Mesendoderm (in vitro differentiated cells): ENCODE measurements at regions not wholly inside any gene's neighbourhood (a gene's known extent, or its start where the extent isn't known, plus 50 kb on each side); places are given as distances from the start of the nearest gene placed in this dataset.

ENCODE experiments used
- DNase-seq: peaks from one replicate; pipeline ENCODE4 v3.0.0; 2013
- H2AK5ac ChIP-seq: 2 replicates; pipeline ENCODE4 v1.6.1; 2013; ENCODE audit warnings: low read length, inconsistent platforms
- H2BK120ac ChIP-seq: 2 replicates; pipeline ENCODE4 v1.6.1; 2013; ENCODE audit warnings: low read depth, mild to moderate bottlenecking, low read length, moderate library complexity, mixed read lengths
- H2BK15ac ChIP-seq: replicated peaks from 2 replicates; pipeline ENCODE4 v1.6.1; 2013; ENCODE audit warnings: low read depth, mild to moderate bottlenecking, moderate library complexity
- H2BK5ac ChIP-seq: 2 replicates; pipeline ENCODE4 v1.6.1; 2013; ENCODE audit warnings: low read length, inconsistent platforms
- H3K18ac ChIP-seq: 2 replicates; pipeline ENCODE4 v1.6.1; 2013; ENCODE audit warnings: mild to moderate bottlenecking, low read length, mixed read lengths
- H3K23ac ChIP-seq: one replicate; pipeline ENCODE4 v1.6.1; 2013; ENCODE audit warnings: low read length
- H3K27ac ChIP-seq: 2 replicates; pipeline ENCODE4 v1.5.1; 2013; ENCODE audit warnings: low read depth, mild to moderate bottlenecking, inconsistent platforms, low read length, moderate library complexity
- H3K27me3 ChIP-seq: 2 replicates; pipeline ENCODE4 v1.6.1; 2013; ENCODE audit warnings: low read length, control low read depth, mild to moderate bottlenecking, inconsistent platforms; ENCODE audit not compliant: insufficient read depth, poor library complexity
- H3K36me3 ChIP-seq: 2 replicates; pipeline ENCODE4 v1.6.1; 2013; ENCODE audit warnings: low read length, inconsistent platforms; ENCODE audit not compliant: control insufficient read depth, insufficient read depth
- H3K4ac ChIP-seq: one replicate; pipeline ENCODE4 v1.6.1; 2013; ENCODE audit warnings: low read depth, mild to moderate bottlenecking, low read length, moderate library complexity
- H3K4me1 ChIP-seq: 2 replicates; pipeline ENCODE4 v1.6.1; 2013; ENCODE audit warnings: low read depth, low read length, inconsistent platforms; ENCODE audit not compliant: control insufficient read depth
- H3K4me2 ChIP-seq: 2 replicates; pipeline ENCODE4 v1.6.1; 2013; ENCODE audit warnings: low read length
- H3K4me3 ChIP-seq: 2 replicates; pipeline ENCODE4 v1.5.1; 2013; ENCODE audit warnings: mild to moderate bottlenecking, low read length
- H3K56ac ChIP-seq: one replicate; pipeline ENCODE4 v1.6.1; 2013; ENCODE audit warnings: low read length
- H3K79me1 ChIP-seq: 2 replicates; pipeline ENCODE4 v1.6.1; 2013; ENCODE audit warnings: low read length, inconsistent platforms
- H3K79me2 ChIP-seq: 2 replicates; pipeline ENCODE4 v1.6.1; 2013; ENCODE audit warnings: mild to moderate bottlenecking, low read length; ENCODE audit not compliant: control insufficient read depth, insufficient read depth
- H3K9ac ChIP-seq: 2 replicates; pipeline ENCODE4 v1.6.1; 2013; ENCODE audit warnings: low read length, inconsistent platforms
- H4K5ac ChIP-seq: one replicate; pipeline ENCODE4 v1.6.1; 2013; ENCODE audit warnings: low read length
- H4K8ac ChIP-seq: one replicate; pipeline ENCODE4 v1.6.1; 2013; ENCODE audit warnings: low read depth, mild to moderate bottlenecking, control low read depth, low read length, moderate library complexity
- WGBS: extraction: QIAGEN DNeasy Blood & Tissue Kit; methylation state at CpG from one replicate; pipeline ENCODE4 v1.1.7; 2013; ENCODE audit warnings: low lambda C conversion rate, missing lambda C conversion rate; ENCODE audit not compliant: insufficient coverage; ENCODE audit errors: extremely low coverage; 5-methylcytosine and 5-hydroxymethylcytosine counted together

DNA sequence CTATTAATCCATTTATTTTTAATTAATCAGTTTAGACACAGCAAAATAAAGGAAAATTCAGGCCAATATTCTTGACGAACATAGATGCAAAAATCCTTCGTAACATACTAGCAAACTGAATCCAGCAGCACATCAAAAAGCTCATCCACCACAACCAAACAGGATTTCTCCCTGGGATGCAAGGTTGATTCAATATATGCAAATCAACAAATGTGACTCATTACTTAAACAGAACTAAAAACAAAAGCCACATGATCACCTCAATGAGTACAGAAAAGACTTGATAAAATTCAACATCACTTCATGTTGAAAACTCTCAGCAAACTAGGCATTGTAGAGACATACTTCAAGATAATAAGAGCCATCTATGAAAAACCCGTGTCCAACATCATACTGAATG lies 364.1 kb upstream of the THBS1 start:
- Histone ChIP-seq H3K27ac (no peak overlapping the region), H3K4me2 (no peak overlapping the region), H3K9ac (no peak overlapping the region), H3K79me2 (no peaks in the 10 kb centered on the region), H2BK120ac (no peak overlapping the region), H2AK5ac (no peak overlapping the region), H3K79me1 (no peaks in the 10 kb centered on the region), H3K4ac (no peak overlapping the region), H3K4me3 (no peak overlapping the region), H4K5ac (no peak overlapping the region), H4K8ac (no peak overlapping the region), H2BK15ac (no peak overlapping the region), H2BK5ac (no peak overlapping the region), H3K23ac (no peak overlapping the region), H3K36me3 (no peaks in the 10 kb centered on the region), H3K27me3 (no peaks in the 10 kb centered on the region), H3K18ac (no peak overlapping the region), H3K4me1 (no peaks in the 10 kb centered on the region), H3K56ac (no peak overlapping the region)
- no CpG with 5 or more reads among the region's 3 CpGs for WGBS
- no peak for DNase-seq

DNA sequence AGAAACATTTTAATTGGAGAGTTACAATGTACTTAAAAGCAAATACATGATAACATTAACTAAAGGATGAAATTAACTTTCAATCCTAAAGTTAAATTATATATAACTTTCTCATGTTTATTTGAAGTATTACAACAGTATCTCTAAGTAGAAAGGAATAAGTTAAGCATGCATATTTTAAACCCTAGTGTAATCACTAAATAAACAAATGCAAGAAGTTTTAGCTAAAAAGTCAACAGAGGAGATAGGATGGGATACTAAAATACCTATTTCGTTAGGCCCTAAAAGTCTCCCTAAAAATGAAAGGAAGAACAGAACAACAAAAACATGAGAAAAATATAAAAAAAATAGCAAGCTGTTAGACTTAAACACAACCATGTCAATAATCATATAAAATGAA lies 361.3 kb upstream of the THBS1 start:
- H3K4me1 ChIP-seq: no peaks in the 10 kb centered on the region
- no peaks in the 10 kb centered on the region for H3K27me3 ChIP-seq
- no peak overlapping the region for H4K8ac ChIP-seq
- WGBS: no CpG with 5 or more reads among the region's 1 CpG
- H2BK120ac ChIP-seq: no peak overlapping the region
- H3K36me3 ChIP-seq: no peaks in the 10 kb centered on the region
- H2AK5ac ChIP-seq: no peak overlapping the region
- H3K56ac ChIP-seq: no peak overlapping the region
- no peak overlapping the region for H3K4me3 ChIP-seq
- no peak overlapping the region for H3K18ac ChIP-seq
- H2BK15ac ChIP-seq: no peak overlapping the region
- H3K27ac ChIP-seq: no peak overlapping the region
- no peak overlapping the region for H4K5ac ChIP-seq
- H3K9ac ChIP-seq: no peak overlapping the region
- H3K79me2 ChIP-seq: no peaks in the 10 kb centered on the region
- no peak overlapping the region for H3K4ac ChIP-seq
- DNase-seq: no peak
- no peaks in the 10 kb centered on the region for H3K79me1 ChIP-seq
- no peak overlapping the region for H3K23ac ChIP-seq
- no peak overlapping the region for H3K4me2 ChIP-seq
- no peak overlapping the region for H2BK5ac ChIP-seq

DNA sequence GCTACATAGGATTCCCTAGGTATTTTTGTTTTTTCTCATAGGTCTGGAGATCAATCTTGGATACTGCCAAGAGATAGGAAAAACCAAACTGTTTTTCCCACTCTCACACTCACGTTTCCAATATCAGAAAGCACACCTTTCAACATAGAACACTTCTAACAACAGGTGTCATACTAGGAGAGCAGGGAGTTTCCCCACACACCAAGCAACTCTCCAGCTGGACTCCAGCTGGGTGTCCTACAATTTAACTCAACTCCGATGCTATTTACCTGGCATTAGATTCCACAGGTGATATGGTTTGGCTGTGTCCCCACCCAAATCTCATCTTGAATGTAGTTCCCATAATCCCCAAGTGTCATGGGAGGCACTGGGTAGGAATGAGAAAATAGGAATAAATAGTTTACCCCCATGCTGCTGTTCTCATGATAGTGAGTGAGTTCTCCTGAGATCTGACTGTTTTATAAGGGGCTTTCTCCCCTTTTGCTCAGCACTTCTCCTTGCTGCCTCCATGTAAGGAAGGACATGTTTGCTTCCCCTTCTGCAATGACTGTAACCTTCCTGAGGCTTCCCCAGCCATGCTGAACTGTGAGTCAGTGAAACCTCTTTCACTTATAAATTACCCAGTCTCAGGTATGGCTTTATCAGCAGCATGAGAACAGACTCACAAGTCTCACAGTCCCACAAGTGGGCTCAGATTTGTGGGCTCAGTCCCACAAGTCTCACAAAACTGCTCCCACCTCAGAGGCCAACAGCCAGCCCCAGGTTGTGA lies 354.5 kb upstream of the THBS1 start:
- Histone ChIP-seq H3K4ac (no peak overlapping the region), H3K18ac (no peak overlapping the region), H3K4me1 (peaks cover 2% of the 10 kb centered on the region), H4K8ac (no peak overlapping the region), H2AK5ac (no peak overlapping the region), H3K27ac (no peak overlapping the region), H3K27me3 (no peaks in the 10 kb centered on the region), H3K4me3 (no peak overlapping the region), H3K9ac (no peak overlapping the region), H2BK5ac (no peak overlapping the region), H3K79me1 (no peaks in the 10 kb centered on the region), H3K23ac (no peak overlapping the region), H2BK15ac (no peak overlapping the region), H2BK120ac (no peak overlapping the region), H3K79me2 (no peaks in the 10 kb centered on the region), H3K4me2 (no peak overlapping the region), H3K36me3 (no peaks in the 10 kb centered on the region), H3K56ac (no peak overlapping the region), H4K5ac (no peak overlapping the region)
- WGBS: no CpG with 5 or more reads among the region's 2 CpGs
- DNase-seq: no peak

- Histone ChIP-seq H3K79me2 (no peaks in the 10 kb centered on the region), H3K23ac (no peak overlapping the region), H4K8ac (no peak overlapping the region), H3K9ac (no peak overlapping the region), H2BK120ac (no peak overlapping the region), H3K27me3 (no peaks in the 10 kb centered on the region), H3K4me1 (peaks cover 2% of the 10 kb centered on the region), H3K56ac (no peak overlapping the region), H3K4me2 (no peak overlapping the region), H2AK5ac (no peak overlapping the region), H2BK15ac (no peak overlapping the region), H3K4me3 (no peak overlapping the region), H3K79me1 (no peaks in the 10 kb centered on the region), H3K4ac (no peak overlapping the region), H2BK5ac (no peak overlapping the region), H3K18ac (no peak overlapping the region), H3K27ac (no peak overlapping the region), H3K36me3 (no peaks in the 10 kb centered on the region), H4K5ac (no peak overlapping the region)
- no peak for DNase-seq
- no CpG with 5 or more reads among the region's 1 CpG for WGBS
Observed at GRCh38 chr15:39227001-39227400, 353.9 kb upstream of the THBS1 start.

DNA sequence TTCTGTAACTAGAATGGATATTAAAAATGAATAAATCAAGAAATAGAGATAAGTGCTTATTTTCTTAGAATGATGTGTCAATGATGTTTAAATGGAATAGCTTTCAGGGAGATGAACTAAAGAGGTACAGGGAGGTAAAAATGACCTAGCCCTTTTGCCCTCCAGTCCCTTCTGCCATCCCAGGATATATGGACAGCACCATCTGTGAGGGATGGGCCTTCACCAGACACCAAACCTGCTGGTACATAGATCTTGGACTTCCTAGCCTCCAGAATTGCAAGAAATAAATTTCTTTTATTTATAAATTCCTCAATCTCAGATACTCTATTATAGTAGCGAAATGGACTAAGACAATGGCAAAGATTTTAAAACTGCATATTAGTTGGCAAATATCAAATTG lies 352.0 kb upstream of the THBS1 start:
- WGBS: no CpG with 5 or more reads among the region's 1 CpG
- Histone ChIP-seq H2BK120ac (no peak overlapping the region), H3K79me1 (no peaks in the 10 kb centered on the region), H3K4me2 (no peak overlapping the region), H2BK15ac (no peak overlapping the region), H3K56ac (no peak overlapping the region), H3K18ac (no peak overlapping the region), H3K27me3 (no peaks in the 10 kb centered on the region), H3K36me3 (no peaks in the 10 kb centered on the region), H3K4me3 (no peak overlapping the region), H3K27ac (no peak overlapping the region), H4K8ac (peak overlapping the region; percentile 56), H3K23ac (no peak overlapping the region), H2BK5ac (no peak overlapping the region), H2AK5ac (no peak overlapping the region), H3K9ac (no peak overlapping the region), H3K79me2 (no peaks in the 10 kb centered on the region), H3K4me1 (peaks cover 2% of the 10 kb centered on the region), H3K4ac (no peak overlapping the region), H4K5ac (no peak overlapping the region)
- no peak for DNase-seq
